DMS53 (cell line): ENCODE measurements at regions not wholly inside any gene's neighbourhood (a gene's known extent, or its start where the extent isn't known, plus 50 kb on each side); places are given as distances from the start of the nearest gene placed in this dataset.
"Not testable (repeated sequence)": the region's sequence is repeated elsewhere in the genome, so short reads cannot be mapped to it uniquely, and the experiment has no call there.

Source experiments
- DNase-seq: peaks from one replicate; lab custom pipeline; 2025; lab: John Stamatoyannopoulos, UW

DNA sequence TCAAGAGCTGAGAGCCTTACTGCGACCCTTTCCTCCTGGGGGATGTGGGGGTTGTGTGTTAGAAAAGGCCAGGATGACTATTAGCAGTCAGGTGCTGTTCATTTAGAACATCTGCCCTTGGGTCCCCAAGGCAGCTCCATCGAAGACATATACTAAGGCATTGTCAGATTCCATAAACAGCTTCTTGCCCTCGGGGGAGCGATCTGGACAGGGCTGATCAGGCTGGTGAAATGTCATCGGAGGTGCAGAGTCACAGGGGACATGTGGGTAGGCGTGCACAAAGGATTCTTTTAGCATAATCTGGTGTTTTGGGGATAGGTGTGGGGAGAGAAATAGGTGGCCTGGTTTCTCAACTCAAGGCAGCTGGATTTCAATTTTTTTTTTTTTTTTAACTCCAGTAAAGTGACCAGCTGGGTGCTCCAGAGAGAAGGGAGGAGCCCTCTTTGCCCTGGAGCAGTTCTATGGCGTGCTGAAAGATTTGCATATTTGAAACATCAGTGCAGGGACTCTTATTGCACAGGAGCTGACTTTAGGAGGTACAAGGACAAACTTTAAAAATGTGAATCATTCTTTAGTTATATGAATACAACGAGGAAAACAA lies 160.1 kb downstream of the SUDS3 start:
- DNase-seq, result no peak

DNA sequence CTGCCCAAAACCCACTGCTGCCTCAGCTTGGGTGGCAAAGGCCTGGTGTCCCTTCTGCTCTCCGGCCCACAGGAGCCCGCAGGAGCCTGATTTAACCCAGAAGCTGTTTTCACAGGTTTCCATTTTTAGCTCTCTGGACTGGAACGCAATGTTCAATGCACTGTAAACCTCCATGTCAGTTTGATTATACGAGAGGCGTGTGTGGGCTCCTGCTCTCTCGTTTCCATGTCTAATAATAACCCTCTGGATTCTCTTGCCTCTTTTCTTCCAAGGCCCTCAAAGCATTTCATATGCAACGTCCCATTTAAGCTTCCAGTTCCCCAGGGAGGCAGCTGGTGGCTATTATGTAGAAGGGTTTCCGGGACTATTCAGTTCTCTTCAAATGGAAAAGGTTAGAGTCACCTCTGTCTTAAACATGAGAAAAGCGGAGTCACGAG lies 161.1 kb downstream of the SUDS3 start:
- no peak for DNase-seq

DNA sequence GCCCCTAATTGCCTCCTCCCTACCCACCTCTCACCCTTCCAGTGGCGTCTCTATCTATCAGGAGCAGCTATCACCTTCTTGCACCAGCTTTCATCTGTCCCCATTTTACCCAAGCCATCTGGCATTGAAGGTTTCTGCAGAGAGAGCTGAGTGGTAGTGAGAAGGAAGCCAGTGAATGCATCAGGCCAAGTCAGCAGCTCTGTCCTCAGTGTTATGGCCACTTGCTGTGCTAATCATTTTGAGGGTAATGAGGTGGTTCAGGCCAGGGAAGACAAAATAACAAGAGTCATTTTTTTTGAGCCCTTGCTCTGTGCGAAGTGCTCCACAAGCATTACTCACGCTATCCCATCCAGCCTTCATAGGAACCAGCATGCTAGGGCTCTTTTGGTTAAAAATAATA lies 164.7 kb downstream of the SUDS3 start:
- DNase-seq, result no peak

DNA sequence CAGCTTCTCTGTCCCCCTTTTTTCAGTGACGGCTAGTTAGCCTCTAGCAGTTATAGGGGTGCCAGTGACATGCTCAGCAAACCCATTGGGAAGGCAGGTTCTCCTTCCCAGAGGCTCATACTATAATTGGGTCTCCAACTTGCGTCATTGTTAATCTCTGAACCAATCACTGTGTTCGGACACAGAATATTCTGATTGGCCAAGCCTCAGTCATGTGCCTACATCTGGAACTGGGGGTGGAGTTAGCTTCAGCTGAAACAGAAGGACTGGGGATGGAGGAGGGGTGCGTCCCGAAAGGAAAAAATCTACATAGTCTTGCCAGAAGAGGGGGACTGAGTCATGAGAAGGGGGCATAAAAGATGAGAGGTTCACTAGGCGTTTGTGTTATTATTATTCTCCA lies 165.6 kb downstream of the SUDS3 start:
- DNase-seq, result no peak

DNA sequence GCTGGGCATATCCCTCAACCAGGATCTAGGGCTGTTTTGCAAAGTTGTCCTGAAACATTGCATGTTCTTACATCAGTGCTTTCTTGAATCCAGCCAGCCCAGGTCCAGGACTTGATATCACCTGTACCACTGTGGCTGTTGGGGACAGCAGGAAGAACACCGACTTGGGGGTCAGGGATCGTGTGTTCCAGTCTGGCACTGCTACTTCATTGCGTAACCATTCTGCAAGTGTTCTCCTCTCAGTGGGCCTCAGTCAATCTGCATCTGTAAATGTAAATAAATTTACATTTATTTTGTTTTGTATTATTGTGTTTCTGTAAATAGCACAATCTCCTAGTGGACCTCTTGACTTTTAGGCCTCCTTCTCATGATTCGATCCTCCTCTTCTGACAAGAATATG lies 167.3 kb downstream of the SUDS3 start:
- DNase-seq, result no peak

DNA sequence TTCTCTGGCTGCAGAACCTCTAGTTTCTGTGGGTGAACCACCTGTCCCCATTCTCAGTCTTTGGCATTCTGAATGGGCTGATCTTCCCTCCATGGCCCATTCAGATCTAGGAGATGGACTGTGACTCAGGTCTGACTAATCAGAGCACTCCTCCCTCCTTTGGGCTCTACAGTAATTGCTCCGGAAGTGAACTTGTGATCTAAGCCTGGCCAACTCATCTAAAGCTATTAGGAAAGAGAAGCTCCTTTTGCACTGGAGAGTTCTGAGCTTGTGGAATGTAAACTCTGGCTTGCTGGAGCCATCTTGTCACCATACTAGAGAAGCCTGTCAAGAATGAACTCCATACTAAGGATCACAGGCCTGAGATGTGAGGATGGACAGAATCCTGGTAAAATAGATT lies 168.2 kb downstream of the SUDS3 start:
- DNase-seq, result peak; percentile 14

DNA sequence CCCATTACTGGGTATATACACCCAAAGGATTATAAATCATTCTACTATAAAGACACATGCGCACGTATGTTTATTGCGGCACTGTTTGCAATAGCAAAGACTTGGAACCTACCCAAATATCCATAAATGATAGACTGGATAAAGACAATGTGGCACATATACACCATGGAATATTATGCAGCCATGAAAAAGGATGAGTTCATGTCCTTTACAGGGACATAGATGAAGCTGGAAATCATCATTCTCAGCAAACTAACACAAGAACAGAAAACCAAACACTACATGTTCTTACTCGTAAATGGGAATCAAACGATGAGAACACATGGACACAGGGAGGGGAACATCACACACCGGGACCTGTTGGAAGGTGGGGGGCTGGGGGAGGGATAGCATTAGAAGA lies 171.3 kb downstream of the SUDS3 start:
- not testable (repeated sequence) for DNase-seq

DNA sequence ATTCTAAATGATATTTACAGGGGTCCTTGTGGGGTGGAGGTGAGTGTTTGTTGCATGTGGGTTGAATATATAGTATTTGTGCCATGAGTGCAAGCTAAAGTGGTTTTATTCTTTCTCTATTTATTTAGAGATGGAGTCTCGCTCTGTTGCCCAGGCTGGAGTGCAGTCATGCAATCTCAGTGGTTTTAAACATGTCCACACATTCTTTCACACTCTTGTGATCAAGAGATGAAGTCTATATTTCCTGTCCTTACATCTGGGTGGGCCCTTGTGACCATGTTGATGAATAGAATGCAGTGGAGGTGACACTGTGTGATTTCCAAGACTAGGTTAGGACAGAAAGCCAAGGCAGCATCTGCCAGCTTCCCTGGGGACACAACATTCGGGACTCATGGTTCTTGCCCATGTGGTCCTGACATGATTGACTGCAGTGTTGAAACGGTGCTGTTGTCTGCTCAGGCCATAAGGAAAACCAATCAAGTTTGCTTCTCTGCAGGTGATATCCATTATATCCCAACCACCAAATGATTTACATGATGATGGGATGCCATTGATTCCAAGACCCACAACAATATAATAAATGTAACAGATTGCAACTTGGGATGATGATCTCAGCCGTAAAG lies 172.6 kb downstream of the SUDS3 start:
- DNase-seq, result no peak

DNA sequence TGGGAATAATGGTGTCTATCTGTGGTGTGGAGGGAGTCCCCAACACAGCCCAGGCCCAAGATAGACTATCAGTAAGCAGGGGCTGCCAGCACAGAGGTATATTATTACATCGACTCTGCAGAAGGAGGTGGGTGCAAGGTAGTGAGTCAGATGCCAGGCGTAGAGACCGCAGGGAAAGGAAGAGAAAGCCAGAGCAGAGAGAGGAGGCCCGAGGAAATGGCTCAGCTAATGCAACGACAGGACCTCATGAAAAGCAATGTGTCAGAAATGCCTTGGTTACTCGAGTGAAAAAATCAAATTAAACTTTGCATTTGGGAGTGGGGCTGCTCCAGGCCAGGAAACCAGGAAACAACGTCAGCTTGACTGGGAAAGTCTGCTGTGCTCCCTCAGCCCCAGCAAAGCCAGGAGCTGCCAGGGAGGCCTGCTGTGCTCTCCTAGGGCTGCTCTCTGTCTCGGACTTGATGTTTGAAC lies 173.2 kb downstream of the SUDS3 start:
- no peak for DNase-seq

DNA sequence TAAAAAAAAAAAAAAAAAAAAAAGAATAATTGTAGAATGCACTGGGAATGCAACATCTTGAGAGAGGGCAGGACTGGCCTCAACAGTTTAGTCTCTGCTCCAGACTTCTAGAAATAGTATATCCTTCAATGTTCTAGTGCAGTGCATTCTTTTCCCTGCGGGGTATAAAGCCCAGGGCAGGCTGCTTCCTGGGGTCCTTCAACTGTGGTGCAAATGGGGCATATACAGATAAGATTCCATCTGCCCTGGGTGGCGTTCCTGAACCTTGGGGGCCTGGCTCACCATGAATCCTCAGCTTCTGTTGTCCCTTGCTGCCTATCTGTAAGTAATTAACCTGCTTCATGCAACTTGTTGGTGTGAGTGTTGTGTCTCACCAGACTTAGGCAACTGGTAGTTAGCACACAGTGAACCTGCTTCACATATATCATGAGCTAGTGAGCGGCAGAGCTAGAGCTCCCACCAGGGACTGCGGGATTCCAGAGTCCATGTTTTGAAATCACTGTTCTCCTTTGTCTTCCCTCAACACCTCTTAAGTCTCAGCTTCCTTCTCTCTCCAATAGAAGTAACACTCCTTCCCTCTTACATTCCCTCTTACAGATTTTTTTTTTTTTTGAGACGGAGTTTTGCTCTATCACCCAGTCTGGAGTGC lies 177.6 kb downstream of the SUDS3 start:
- no peak for DNase-seq

DNA sequence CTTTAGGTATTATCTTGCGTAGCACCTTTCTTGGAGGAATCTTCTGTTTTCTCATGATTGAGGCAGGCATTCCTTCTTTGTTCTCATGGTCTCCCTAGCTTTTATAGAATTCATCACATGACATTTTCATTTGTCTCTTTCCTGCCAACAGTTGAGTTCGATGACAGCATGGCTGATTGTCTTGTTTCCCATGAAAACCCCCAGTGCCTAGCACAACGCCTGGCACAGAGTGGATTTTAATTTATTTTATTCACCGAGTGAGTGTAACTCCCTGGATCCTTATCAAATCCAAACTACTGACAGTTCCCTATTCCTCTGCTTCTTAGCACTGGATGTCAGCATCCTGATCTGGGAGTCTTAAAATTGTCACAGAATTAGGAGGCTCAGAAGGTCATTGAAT lies 182.6 kb downstream of the SUDS3 start:
- no peak for DNase-seq

DNA sequence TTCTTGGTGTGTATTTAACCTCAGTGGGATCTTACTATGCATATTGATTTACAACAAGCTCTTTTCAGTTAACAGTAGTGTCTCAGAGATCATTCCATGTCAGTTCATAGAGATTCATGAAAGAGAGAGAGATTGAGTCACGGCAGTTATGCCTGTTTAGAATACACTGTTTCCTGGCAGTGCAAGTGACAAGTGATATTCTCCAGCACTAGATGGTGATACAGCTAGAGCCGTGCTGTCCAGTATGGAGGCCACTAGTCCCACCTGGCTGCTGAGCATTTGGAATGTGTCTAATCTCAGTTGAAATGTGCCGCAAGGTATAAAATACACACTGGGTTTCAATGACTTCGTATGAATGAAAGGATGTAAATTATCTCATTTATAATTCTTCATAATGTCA lies 184.4 kb downstream of the SUDS3 start:
- DNase-seq, result no peak

DNA sequence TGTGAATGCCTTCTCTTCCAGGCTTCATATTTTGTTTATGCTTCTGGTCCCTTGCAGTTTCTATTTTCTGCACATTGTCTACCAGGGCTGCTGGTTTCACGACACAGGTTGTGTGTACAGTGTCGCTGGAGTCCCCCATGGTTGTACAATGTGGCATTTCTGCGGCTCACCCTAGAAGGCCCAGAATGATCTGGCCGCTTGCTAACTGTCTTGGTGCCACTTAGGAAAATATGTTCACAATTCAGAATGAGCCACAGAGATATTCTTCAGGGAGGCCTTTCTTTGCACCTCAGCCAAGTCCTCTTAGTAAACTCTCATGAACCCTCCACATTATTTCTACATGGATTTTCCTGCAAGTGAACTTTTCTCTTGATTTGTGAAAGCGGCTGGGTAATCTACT lies 195.4 kb downstream of the SUDS3 start:
- no peak for DNase-seq

DNA sequence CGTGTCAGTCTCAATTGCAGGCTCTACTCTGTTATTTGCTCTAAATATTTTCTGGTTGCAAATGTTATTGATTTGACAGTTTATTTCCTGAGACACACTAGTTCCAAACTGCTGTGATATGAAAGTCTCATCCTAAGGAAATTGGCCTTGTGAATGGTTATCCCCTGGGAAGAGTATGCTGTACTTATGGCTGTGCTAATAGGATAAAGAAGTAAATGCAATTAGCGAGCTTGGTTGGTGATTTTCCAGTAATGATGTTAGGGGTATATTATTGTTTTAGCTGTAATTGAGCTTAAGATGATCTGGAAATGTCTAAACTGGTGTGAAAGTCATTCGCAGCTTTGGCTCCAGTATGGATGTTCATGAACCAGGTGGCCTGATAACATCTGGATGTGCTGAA lies 197.9 kb downstream of the SUDS3 start:
- DNase-seq, result no peak

DNA sequence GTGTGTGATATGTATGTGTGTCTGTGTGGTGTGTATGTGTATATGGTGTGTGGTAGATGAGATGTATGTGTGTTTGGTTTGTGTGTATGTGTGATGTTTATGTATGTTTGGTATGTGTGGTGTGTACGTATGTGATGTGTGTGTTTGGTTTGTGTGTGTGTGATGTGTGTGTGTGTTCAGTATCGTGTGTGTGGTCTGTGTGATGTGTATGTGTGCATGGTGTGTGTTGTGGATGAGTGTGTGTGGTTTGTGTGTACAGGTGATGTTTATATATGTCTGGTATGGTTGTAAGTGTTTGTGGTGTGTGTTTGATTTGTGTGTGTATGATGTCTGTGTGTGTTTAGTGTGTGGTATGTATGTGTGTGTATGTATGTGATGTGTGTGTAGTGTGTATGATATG lies 199.4 kb downstream of the SUDS3 start:
- DNase-seq, result no peak

DNA sequence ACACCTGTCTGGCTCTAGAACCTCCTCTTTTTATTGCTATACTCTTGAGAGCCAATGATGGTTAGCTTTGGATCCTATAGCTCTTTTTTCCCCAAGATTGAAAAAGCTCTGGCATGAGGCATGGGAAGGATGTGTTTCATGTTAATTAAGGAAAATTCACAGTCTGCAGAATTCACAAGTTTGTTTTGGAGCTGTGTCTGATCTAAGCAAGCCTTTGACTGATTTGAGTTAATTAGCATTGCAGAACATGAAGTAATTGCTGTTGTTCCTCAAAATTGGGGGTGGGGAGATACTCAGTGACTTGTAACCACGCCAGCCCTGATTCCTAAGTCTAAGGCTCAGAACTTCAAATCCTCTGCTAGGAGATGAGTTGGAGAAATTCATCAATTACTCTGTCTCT lies 205.0 kb downstream of the SUDS3 start:
- DNase-seq, result no peak

DNA sequence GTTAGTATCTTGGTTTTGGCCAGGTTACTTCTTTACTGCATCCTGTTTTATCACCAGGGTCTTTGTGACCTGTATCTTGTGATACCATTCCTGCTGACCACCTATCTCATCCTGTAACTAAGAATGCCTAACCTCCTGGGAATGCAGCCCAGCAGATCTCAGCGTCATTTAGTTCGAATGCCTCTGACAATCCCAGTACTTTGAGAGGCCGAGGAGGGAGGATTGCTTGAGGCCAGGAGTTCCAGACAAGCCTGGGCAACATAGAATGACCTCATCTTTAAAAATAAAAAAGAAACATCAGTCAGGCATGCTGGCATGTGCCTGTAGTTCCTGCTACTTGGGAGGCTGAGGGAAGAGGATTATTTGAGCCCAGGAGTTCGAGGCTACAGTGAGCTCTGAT lies 206.5 kb downstream of the SUDS3 start:
- no peak for DNase-seq

DNA sequence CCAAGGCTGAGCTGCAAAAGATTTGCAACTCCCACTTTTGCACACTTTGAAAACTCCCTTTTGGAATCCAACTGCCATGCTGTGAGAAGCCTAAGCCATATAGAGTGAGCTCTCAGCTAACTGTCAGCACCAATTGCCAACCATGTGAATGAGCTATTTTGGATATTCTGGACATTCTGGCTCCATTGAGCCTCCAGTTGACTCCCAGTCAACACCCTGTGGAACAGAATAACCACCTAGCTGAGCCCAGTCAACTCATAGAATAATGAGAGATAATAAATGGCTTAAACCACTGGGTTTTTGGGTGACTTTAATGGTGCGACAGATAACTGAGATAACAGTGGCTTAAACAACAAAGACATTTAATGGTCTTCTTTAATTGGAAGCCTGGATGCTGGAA lies 210.1 kb downstream of the SUDS3 start:
- no peak for DNase-seq

DNA sequence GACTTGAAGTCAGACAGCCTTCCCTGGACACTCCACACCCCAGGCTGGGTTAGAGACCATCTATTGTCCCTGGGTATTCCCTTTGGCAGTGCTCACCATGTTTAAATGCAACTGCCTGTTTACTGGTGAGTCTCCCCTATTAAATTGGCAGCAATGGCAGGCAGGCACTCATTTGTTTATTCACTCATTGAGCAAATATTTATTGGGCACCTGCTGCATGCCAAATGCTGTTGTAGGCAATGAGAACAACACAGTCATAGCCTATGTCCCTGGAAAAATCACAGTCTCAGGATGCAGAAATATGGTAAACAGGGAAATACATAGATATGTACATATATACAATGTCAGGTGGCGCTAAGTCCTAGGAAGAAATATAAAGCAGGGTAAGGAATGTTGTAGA lies 212.8 kb downstream of the SUDS3 start:
- DNase-seq, result no peak

DNA sequence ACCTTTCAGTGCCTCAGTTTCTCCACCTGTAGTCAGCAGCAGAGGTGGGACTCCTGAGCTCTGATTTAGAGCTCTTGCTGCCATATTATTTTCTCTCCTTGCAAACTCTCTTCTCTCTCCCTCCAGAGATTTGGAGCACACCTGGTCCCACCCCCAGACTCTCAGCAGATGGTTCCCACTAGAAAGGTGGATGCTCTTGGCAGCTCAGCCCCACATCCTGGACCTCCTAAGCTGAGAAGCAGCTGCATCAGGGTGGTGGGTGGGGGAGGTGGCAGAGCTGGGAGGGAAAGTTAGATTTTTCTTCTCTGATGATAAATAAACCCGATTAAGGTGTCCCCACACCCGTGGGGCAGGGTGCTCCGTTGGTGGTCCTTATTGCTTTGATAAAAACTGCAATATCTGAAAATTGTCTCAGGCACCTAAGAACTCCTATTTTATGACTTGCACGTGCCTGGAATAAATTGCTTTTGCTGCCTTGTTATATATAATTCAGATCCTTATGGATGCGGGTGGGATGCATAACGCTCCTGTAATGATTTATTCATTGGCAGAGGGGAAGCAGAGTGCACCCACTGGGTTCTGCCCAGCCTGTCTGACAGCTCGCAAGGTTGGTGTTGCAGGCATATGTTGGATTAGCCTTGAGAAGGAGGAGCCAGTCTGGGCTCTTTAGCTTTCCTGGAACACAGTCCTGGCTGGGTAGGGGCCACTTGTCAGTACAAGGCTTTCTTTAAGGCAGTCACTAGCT lies 214.2 kb downstream of the SUDS3 start:
- DNase-seq, result no peak

DNA sequence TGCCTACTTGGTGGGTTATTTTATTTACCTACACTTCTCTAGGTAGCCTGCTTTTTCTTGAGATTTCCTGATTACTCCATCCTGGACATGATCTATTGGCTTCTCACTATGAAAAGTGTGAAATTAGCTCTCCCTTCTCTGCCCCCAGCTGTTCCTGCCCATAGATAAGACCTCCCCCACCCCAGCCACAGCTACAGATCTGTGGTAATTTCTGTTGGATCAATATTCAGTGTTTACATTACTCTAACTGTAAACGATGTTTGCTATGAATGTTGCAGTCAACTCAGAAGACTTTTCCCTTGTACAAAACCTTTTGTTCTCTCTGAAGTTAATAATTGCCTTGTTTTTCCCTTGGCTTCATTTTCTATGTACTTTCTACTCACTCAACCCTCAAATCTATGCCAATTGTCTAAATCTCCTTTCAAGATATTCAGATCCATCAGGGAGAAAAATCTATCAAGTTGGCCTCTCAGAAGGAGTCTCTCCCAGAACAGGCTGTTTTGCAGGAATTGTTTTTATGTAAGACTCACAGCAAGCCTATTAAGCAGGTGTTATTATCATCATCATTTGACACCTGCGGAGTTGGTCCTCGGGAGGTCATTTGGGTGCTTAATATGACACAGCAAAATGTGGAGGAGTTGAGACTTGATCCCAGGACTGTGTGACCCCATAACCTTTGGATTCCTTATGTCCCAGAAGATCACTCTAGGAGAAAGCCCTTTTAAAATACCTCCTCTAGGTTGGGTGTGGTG lies 227.4 kb downstream of the SUDS3 start:
- no peak for DNase-seq

DNA sequence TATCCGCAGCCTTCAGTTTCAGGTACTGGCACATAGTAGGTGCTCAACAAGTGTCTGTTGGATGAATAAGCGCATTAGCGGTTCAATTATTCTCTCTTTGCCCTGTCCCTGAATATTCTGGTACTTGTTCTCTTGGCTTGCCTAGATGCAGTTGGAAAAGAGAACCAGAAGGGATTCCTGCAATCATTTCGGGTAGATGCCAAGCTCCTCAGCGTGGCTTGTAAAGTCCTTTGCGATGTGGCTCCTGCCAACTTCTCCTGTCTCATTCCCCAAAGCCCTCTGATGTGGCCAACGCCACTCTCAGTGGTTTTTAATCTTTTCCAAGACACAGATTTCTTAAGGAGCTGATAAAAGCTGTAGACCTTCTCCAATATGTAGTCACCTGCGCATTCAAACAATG lies 230.3 kb downstream of the SUDS3 start:
- no peak for DNase-seq
